ENCODE measurements at regions not wholly inside any gene's neighbourhood (a gene's known extent, or its start where the extent isn't known, plus 50 kb on each side); places are given as distances from the start of the nearest gene placed in this dataset.
"Not testable (repeated sequence)": the region's sequence is repeated elsewhere in the genome, so short reads cannot be mapped to it uniquely, and the experiment has no call there.

DNA sequence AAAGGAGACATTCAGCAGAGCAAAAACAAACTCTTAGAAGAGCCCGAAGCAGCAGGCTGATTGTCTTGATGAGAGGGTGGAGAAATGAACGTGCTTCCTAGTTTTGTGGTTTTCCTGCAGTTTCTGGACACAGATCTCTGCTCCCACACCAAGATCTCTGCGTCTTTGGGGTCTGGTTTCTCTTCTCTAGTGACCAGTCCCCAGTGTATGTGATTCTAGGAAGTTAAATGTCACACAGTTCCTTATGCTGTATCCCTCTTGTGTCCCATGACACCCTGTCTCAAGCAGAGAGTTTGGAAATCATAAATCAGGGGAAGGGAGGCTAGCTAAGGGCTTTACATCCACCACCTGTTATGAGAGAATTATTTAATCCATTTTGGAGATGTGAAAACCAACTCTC is 55.4 kb upstream of the KLF14 start:
- ATAC-seq (ENCODE audit: low read depth) (no peak), DNase-seq (ENCODE audit: low spot score in 2 of 2) (no peak)
- Mint-ChIP-seq H3K36me3 (no peaks in the 10 kb centered on the region), H3K27ac (no peak overlapping the region), H3K4me1 (no peaks in the 10 kb centered on the region), H3K9me3 (no peaks in the 10 kb centered on the region), H3K27me3 (peaks cover 4% of the 10 kb centered on the region), H3K4me3 (no peak overlapping the region)

GRCh38 chr7:130791746-130792145 is 57.7 kb upstream of the KLF14 start:
- no peak for DNase-seq (ENCODE audit: low spot score in 2 of 2)
- Mint-ChIP-seq H3K27ac (no peak overlapping the region), H3K9me3 (no peaks in the 10 kb centered on the region), H3K27me3 (no peaks in the 10 kb centered on the region), H3K4me3 (no peak overlapping the region), H3K4me1 (no peaks in the 10 kb centered on the region), H3K36me3 (no peaks in the 10 kb centered on the region)
- no peak for ATAC-seq (ENCODE audit: low read depth)

DNA sequence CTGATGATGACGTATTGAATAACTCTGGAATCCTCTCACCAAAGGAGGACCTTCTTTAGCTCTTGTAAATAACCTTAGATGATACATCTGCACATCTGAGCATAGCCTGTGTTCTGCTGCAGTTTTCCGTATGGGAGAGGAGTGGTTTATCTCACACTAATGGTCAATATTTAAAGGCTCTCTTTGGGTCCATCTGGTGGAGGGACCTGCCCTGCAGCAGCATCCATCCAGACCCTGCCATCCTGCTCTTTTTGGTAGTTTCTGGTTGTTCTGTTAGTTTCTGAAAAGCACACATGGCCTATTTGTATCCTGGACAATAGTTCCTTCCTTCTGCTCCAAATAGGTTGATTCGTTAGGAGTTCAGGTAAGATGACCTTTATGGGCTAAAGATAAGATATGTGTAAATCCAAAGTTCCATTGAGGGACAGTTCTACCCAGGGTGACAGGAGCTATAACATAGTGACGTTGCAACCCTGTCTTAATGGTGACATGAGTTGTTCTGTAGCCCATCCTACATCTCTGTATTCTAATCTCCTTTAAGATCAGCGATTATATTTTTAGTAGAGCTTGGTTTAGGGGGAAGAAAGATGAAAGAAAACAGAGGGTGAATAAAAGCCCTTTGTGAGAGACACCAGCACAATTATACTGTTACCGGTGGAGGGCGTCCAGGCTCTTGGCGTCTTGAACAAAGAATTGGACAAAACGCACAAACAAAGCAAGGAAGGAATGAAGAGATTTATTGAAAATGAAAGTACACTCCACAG is 60.0 kb upstream of the KLF14 start:
- no peak for DNase-seq (ENCODE audit: low spot score in 2 of 2)
- peaks cover 3% of the 10 kb centered on the region for H3K9me3 Mint-ChIP-seq
- peaks cover 1% of the 10 kb centered on the region for H3K27me3 Mint-ChIP-seq
- no peak for ATAC-seq (ENCODE audit: low read depth)
- no peak overlapping the region for H3K27ac Mint-ChIP-seq
- no peak overlapping the region for H3K4me3 Mint-ChIP-seq
- H3K4me1 Mint-ChIP-seq: no peaks in the 10 kb centered on the region
- no peaks in the 10 kb centered on the region for H3K36me3 Mint-ChIP-seq

- Mint-ChIP-seq H3K9me3 (peaks cover 3% of the 10 kb centered on the region), H3K27ac (no peak overlapping the region), H3K27me3 (peaks cover 2% of the 10 kb centered on the region), H3K4me1 (no peaks in the 10 kb centered on the region), H3K36me3 (no peaks in the 10 kb centered on the region), H3K4me3 (no peak overlapping the region)
- ATAC-seq (ENCODE audit: low read depth): no peak
- no peak for DNase-seq (ENCODE audit: low spot score in 2 of 2)
These were observed 60.6 kb upstream of the KLF14 start for GRCh38 chr7:130794619-130794922.

DNA sequence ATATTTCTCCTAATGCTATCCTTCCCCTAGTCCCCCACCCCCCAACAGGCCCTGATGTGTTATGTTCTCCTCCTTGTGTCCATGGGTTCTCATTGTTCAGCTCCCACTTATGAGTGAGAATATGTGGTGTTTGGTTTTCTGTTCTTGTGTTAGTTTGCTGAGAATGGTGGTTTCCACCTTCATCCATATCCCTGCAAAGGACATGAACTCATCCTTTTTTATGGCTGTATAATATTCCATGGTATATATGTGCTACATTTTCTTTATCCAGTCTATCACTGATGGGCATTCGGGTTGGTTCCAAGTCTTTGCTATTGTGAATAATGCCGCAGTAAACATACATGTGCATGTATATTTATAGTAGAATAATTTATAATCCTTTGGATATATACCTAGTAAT is 62.4 kb upstream of the KLF14 start:
- H3K27ac Mint-ChIP-seq; H3K9me3 Mint-ChIP-seq; H3K4me3 Mint-ChIP-seq; DNase-seq (ENCODE audit: low spot score in 2 of 2); H3K4me1 Mint-ChIP-seq; H3K27me3 Mint-ChIP-seq; H3K36me3 Mint-ChIP-seq; ATAC-seq (ENCODE audit: low read depth): not testable (repeated sequence)

- Mint-ChIP-seq H3K36me3 (no peaks in the 10 kb centered on the region), H3K9me3 (no peaks in the 10 kb centered on the region), H3K27ac (no peak overlapping the region), H3K27me3 (peaks cover 9% of the 10 kb centered on the region), H3K4me1 (no peaks in the 10 kb centered on the region), H3K4me3 (no peak overlapping the region)
- DNase-seq (ENCODE audit: low spot score in 2 of 2) (no peak), ATAC-seq (ENCODE audit: low read depth) (no peak)
These were observed 69.1 kb upstream of the KLF14 start for GRCh38 chr7:130803127-130803526.

DNA sequence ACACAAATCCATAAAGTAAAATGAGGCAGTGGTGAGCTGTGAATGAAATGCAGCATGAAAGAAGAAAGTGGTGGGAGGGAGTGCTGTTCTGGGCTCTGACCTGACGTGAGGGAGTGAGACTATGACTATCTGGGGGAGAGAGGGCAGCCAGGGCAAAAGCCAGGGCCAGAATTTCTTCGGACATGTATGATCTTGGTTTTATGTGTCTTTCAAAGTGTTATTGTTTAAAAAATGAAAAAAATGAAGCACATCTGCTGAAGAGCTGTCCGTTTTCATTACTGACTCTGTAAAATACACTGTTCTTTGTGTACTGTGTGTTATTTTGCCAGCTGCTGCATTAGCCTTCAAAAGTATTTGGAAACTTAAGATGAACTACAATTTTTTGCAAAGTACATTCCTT is 70.2 kb upstream of the KLF14 start:
- Mint-ChIP-seq H3K27me3 (peaks cover 9% of the 10 kb centered on the region), H3K4me3 (no peak overlapping the region), H3K36me3 (no peaks in the 10 kb centered on the region), H3K4me1 (no peaks in the 10 kb centered on the region), H3K9me3 (no peaks in the 10 kb centered on the region), H3K27ac (no peak overlapping the region)
- DNase-seq (ENCODE audit: low spot score in 2 of 2): no peak
- ATAC-seq (ENCODE audit: low read depth): no peak

DNA sequence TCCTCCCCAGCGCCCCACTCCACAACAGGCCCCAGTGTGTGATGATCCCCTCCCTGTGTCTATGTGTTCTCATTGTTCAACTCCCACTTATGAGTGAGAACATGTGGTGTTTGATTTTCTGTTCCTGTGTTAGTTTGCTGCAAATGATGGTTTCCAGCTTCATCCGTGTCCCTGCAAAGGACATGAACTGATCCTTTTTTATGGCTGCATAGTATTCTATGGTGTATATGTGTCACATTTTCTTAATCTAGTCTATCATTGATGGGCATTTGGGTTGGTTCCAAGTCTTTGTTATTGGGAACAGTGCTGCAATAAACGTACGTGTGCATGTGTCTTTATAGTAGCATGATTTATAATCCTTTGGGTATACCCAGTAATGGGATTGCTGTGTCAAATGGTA is 78.8 kb upstream of the KLF14 start:
- not testable (repeated sequence) for ATAC-seq (ENCODE audit: low read depth); H3K4me3 Mint-ChIP-seq; H3K27me3 Mint-ChIP-seq; DNase-seq (ENCODE audit: low spot score in 2 of 2); H3K4me1 Mint-ChIP-seq; H3K36me3 Mint-ChIP-seq; H3K27ac Mint-ChIP-seq; H3K9me3 Mint-ChIP-seq

- DNase-seq (ENCODE audit: low spot score in 2 of 2) (no peak), ATAC-seq (ENCODE audit: low read depth) (no peak)
- H3K36me3 Mint-ChIP-seq: peaks cover 3% of the 10 kb centered on the region
- H3K9me3 Mint-ChIP-seq: peaks cover 4% of the 10 kb centered on the region
- H3K4me3 Mint-ChIP-seq: no peak overlapping the region
- peaks cover 2% of the 10 kb centered on the region for H3K27me3 Mint-ChIP-seq
- H3K4me1 Mint-ChIP-seq: no peaks in the 10 kb centered on the region
- no peak overlapping the region for H3K27ac Mint-ChIP-seq
These were observed 80.8 kb upstream of the KLF14 start for GRCh38 chr7:130814778-130815335.

GRCh38 chr7:130818056-130818455 is 84.0 kb upstream of the KLF14 start:
- ATAC-seq (ENCODE audit: low read depth) (no peak), DNase-seq (ENCODE audit: low spot score in 2 of 2) (no peak)
- H3K4me1 Mint-ChIP-seq: no peaks in the 10 kb centered on the region
- no peak overlapping the region for H3K4me3 Mint-ChIP-seq
- no peaks in the 10 kb centered on the region for H3K9me3 Mint-ChIP-seq
- no peaks in the 10 kb centered on the region for H3K27me3 Mint-ChIP-seq
- H3K27ac Mint-ChIP-seq: no peak overlapping the region
- no peaks in the 10 kb centered on the region for H3K36me3 Mint-ChIP-seq

DNA sequence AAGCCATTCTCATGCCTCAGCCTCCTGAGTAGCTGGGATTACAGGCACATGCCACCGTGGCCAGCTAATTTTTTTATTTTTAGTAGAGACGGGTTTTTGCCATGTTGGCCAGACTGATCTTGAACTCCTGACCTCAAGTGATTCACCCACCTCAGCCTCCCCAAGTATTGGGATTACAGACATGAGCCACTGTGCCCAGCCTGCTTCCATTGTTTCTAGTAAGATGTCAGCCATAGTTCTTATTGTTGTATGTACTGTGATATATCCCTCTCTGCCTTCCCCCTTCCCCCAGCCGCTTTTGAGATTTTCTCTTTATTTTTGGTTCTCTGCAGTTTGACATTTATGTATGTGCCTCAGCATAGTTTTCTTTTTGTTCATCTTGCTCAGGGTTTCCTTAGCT is 87.9 kb upstream of the KLF14 start:
- no peak overlapping the region for H3K27ac Mint-ChIP-seq
- no peaks in the 10 kb centered on the region for H3K4me1 Mint-ChIP-seq
- ATAC-seq (ENCODE audit: low read depth): no peak

GRCh38 chr7:130822642-130823041 is 88.6 kb upstream of the KLF14 start:
- peaks cover 2% of the 10 kb centered on the region for H3K27me3 Mint-ChIP-seq
- no peak overlapping the region for H3K27ac Mint-ChIP-seq
- ATAC-seq (ENCODE audit: low read depth) (no peak), DNase-seq (ENCODE audit: low spot score in 2 of 2) (no peak)
- no peaks in the 10 kb centered on the region for H3K4me1 Mint-ChIP-seq
- H3K36me3 Mint-ChIP-seq: peaks cover 12% of the 10 kb centered on the region
- H3K4me3 Mint-ChIP-seq: no peak overlapping the region
- H3K9me3 Mint-ChIP-seq: peaks cover 12% of the 10 kb centered on the region

More for the DNA sequence above, 87.9 kb upstream of the KLF14 start:
- peaks cover 9% of the 10 kb centered on the region for H3K9me3 Mint-ChIP-seq
- no peak overlapping the region for H3K4me3 Mint-ChIP-seq
- H3K36me3 Mint-ChIP-seq: peaks cover 8% of the 10 kb centered on the region
- no peak for DNase-seq (ENCODE audit: low spot score in 2 of 2)
- no peaks in the 10 kb centered on the region for H3K27me3 Mint-ChIP-seq

- ATAC-seq (ENCODE audit: low read depth) (no peak), DNase-seq (ENCODE audit: low spot score in 2 of 2) (no peak)
- H3K36me3 Mint-ChIP-seq: peaks cover 12% of the 10 kb centered on the region
- H3K4me1 Mint-ChIP-seq: no peaks in the 10 kb centered on the region
- H3K4me3 Mint-ChIP-seq: no peak overlapping the region
- H3K27ac Mint-ChIP-seq: no peak overlapping the region
- H3K27me3 Mint-ChIP-seq: peaks cover 2% of the 10 kb centered on the region
- H3K9me3 Mint-ChIP-seq: peaks cover 12% of the 10 kb centered on the region
These were observed 89.1 kb upstream of the KLF14 start for GRCh38 chr7:130823060-130823459.

- Mint-ChIP-seq H3K27me3 (peaks cover 4% of the 10 kb centered on the region), H3K9me3 (peaks cover 17% of the 10 kb centered on the region), H3K4me1 (no peaks in the 10 kb centered on the region), H3K27ac (no peak overlapping the region), H3K4me3 (no peak overlapping the region), H3K36me3 (peaks cover 13% of the 10 kb centered on the region)
- DNase-seq (ENCODE audit: low spot score in 2 of 2): no peak
- no peak for ATAC-seq (ENCODE audit: low read depth)
These were observed 91.8 kb upstream of the KLF14 start for GRCh38 chr7:130825819-130826218.

DNA sequence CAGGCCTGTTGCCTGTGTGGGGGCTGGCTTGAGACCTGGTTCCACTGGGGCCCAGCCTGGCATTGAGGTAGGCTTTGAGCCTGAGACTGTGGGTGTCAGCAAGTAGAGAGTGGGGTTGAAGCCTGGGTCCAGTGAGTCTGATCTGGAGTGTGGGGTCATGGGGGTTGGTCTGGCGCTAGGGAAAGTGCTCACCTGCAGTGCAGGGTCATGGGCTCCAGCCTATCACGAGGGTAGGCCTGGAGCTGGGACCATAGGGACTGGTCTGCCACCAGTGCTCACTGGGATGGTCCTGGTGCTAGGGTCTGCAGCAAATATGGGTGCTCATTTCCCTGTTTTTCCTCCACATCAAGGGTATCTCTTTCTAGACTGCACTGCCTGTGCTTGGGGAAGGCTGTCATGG is 95.4 kb upstream of the KLF14 start:
- no peak overlapping the region for H3K4me3 Mint-ChIP-seq
- H3K4me1 Mint-ChIP-seq: no peaks in the 10 kb centered on the region
- H3K27me3 Mint-ChIP-seq: peaks cover 4% of the 10 kb centered on the region
- H3K9me3 Mint-ChIP-seq: peaks cover 17% of the 10 kb centered on the region
- peaks cover 12% of the 10 kb centered on the region for H3K36me3 Mint-ChIP-seq
- ATAC-seq (ENCODE audit: low read depth): no peak
- no peak overlapping the region for H3K27ac Mint-ChIP-seq
- no peak for DNase-seq (ENCODE audit: low spot score in 2 of 2)

All from memory B cell (primary cell).